BJ (cell line): ENCODE measurements at regions not wholly inside any gene's neighbourhood (a gene's known extent, or its start where the extent isn't known, plus 50 kb on each side); places are given as distances from the start of the nearest gene placed in this dataset.

Experiments
- CTCF ChIA-PET: fragments of 350-600 bp; formaldehyde crosslinking; extraction: SDS; loops from one replicate; lab custom pipeline; 2021; ENCODE audit warnings: antibody characterized with exemption, inconsistent platforms; lab: Yijun Ruan, JAX
- POLR2A ChIA-PET: fragments of 300-600 bp; sonication (Branson Sonifier 250); formaldehyde crosslinking; extraction: SDS; loops from one replicate; lab custom pipeline; 2021; ENCODE audit warnings: antibody characterized with exemption; lab: Charles Lee
- DNase-seq: peaks from one replicate; pipeline ENCODE4 v3.0.0-alpha.2; 2011; ENCODE audit warnings: low read depth
- H3K27me3 ChIP-seq: 2 replicates; pipeline ENCODE4 v1.6.0; 2011; ENCODE audit warnings: low read length; ENCODE audit not compliant: control insufficient read depth, insufficient read depth
- H3K36me3 ChIP-seq: 2 replicates; pipeline ENCODE4 v1.5.1; 2011; ENCODE audit warnings: low read length; ENCODE audit not compliant: control insufficient read depth, insufficient read depth
- H3K4me3 ChIP-seq: 2 replicates; pipeline ENCODE4 v1.5.1; 2011; ENCODE audit warnings: low read depth, mild to moderate bottlenecking, control low read depth, low read length
- TF ChIP-seq, protein P1 (sequence below): IDR thresholded peaks from 2 replicates; pipeline ENCODE4 v1.5.1; 2011; ENCODE audit warnings: low read depth, mild to moderate bottlenecking, control low read depth, inconsistent platforms, low read length, moderate library complexity; ENCODE audit not compliant: insufficient read depth

DNA sequence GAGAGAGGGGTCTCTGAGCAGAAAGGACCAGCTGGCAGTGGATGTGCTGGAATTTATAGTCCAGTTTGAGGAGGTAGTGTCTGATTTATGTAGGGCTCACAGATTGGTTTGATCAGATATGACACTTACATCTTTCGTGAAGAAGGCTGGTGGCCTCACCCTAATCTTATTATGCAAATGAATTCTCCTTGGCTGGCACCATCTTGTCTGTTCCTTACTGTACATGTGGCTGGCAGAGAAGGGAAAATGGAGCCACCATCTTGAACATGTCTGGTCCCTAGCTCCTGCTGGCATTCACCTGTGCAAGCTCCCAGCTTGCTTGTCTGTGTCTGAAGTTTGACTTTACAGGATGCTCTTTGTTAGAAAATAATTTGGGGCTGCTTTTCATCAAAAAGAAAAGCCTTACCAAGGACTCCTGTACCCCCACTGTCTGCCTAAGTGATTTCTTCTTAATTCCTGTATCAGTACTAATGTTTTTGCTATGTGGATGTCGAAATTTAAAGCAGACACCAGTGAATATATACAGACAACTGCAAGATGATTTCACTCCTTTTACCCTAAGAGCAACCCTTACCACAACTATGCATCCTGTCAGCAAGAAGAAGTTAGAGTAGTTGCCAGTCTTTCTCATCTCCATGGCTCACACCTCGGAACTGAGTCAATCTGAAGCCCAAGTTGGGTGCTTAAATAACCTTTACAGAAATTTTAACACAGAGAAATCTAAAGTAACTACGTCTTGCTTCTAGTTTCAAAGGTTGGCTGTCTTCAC lies 322.0 kb upstream of the SEMA3D start:
- ChIA-PET CTCF (no interaction called here), POLR2A (no interaction called here)
- Histone ChIP-seq H3K27me3 (no peaks in the 10 kb centered on the region), H3K36me3 (no peaks in the 10 kb centered on the region), H3K4me3 (no peak overlapping the region)
- DNase-seq: peak; percentile 78
- TF ChIP-seq, protein P1, sequence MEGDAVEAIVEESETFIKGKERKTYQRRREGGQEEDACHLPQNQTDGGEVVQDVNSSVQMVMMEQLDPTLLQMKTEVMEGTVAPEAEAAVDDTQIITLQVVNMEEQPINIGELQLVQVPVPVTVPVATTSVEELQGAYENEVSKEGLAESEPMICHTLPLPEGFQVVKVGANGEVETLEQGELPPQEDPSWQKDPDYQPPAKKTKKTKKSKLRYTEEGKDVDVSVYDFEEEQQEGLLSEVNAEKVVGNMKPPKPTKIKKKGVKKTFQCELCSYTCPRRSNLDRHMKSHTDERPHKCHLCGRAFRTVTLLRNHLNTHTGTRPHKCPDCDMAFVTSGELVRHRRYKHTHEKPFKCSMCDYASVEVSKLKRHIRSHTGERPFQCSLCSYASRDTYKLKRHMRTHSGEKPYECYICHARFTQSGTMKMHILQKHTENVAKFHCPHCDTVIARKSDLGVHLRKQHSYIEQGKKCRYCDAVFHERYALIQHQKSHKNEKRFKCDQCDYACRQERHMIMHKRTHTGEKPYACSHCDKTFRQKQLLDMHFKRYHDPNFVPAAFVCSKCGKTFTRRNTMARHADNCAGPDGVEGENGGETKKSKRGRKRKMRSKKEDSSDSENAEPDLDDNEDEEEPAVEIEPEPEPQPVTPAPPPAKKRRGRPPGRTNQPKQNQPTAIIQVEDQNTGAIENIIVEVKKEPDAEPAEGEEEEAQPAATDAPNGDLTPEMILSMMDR: no peak

DNA sequence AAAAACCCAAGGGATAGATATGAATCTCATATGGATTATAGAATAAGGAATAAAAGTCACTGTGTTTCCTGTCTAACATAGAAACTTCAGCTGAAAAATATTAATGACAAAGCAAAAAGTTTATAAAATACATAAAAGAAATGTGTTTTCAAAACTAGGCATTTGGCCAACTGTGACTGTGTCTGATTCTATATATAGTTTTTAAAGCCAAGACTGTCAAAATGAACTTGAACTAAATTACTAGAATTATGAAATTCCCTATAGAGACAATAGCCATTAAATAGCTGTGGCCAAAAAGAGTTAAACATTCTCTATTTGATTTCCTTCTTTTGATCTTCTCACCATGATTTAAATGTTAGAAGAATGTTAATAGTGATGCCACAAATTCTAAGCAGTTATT lies 311.2 kb upstream of the SEMA3D start:
- CTCF ChIA-PET: no interaction called here
- POLR2A ChIA-PET: no interaction called here
- Histone ChIP-seq H3K4me3 (no peak overlapping the region), H3K36me3 (no peaks in the 10 kb centered on the region), H3K27me3 (no peaks in the 10 kb centered on the region)
- TF ChIP-seq, protein P1: no peak
- no peak for DNase-seq

GRCh38 chr7:85489498-85489897 lies 302.6 kb upstream of the SEMA3D start:
- ChIA-PET CTCF (interaction anchor here (1.0 to 1.1 kb wide), 2 partner anchors 10 to 15 kb away, joined by 3 to 6 read pairs; no protein-coding TSS in a partner anchor), POLR2A (interaction anchor here (0.8 kb wide), 1 partner anchor 387 kb away, joined by 3 read pairs; no protein-coding TSS in a partner anchor)
- DNase-seq: peak; percentile 88
- H3K36me3 ChIP-seq: no peaks in the 10 kb centered on the region
- H3K4me3 ChIP-seq: no peak overlapping the region
- TF ChIP-seq, protein P1: no peak
- H3K27me3 ChIP-seq: no peaks in the 10 kb centered on the region

GRCh38 chr7:85488406-85488805 lies 301.6 kb upstream of the SEMA3D start:
- TF ChIP-seq, protein P1: no peak
- Histone ChIP-seq H3K36me3 (no peaks in the 10 kb centered on the region), H3K4me3 (no peak overlapping the region), H3K27me3 (no peaks in the 10 kb centered on the region)
- POLR2A ChIA-PET: no interaction called here
- no peak for DNase-seq
- CTCF ChIA-PET: no interaction called here

- H3K27me3 ChIP-seq: no peaks in the 10 kb centered on the region
- DNase-seq: peak; percentile 85
- TF ChIP-seq, protein P1: no peak
- ChIA-PET POLR2A (no interaction called here), CTCF (no interaction called here)
- no peaks in the 10 kb centered on the region for H3K36me3 ChIP-seq
- H3K4me3 ChIP-seq: no peak overlapping the region
These were observed 296.3 kb upstream of the SEMA3D start for GRCh38 chr7:85483177-85483576.
